ENCODE measurements at regions not wholly inside any gene's neighbourhood (a gene's known extent, or its start where the extent isn't known, plus 50 kb on each side); places are given as distances from the start of the nearest gene placed in this dataset.
A peak's percentile ranks its signal among the peaks of the same experiment; 100 is the strongest.
"Not testable (repeated sequence)": the region's sequence is repeated elsewhere in the genome, so short reads cannot be mapped to it uniquely, and the experiment has no call there.

GRCh38 chr20:11697055-11697454 is 220.6 kb upstream of the BTBD3 start:
- H3K4me1 ChIP-seq: peaks cover 29% of the 10 kb centered on the region
- no peak overlapping the region for H3K27ac ChIP-seq
- H3K36me3 ChIP-seq: no peaks in the 10 kb centered on the region
- no peak for TF ChIP-seq Cebpa-rat (IDR thresholded peaks at IDR 0.05)
- no peak overlapping the region for H3K4me2 ChIP-seq
- no peak overlapping the region for H3K9ac ChIP-seq
- H3K9me3 ChIP-seq: peaks cover 12% of the 10 kb centered on the region
- H3K27me3 ChIP-seq: no peaks in the 10 kb centered on the region
- no peaks in the 10 kb centered on the region for H4K20me1 ChIP-seq
- H3K4me3 ChIP-seq: no peak overlapping the region

- H3K27me3 ChIP-seq: no peaks in the 10 kb centered on the region
- no peak overlapping the region for H3K4me2 ChIP-seq
- no peaks in the 10 kb centered on the region for H3K36me3 ChIP-seq
- no peak for TF ChIP-seq Cebpa-rat (IDR thresholded peaks at IDR 0.05)
- H3K4me1 ChIP-seq: peaks cover 30% of the 10 kb centered on the region
- H4K20me1 ChIP-seq: no peaks in the 10 kb centered on the region
- H3K9me3 ChIP-seq: peaks cover 12% of the 10 kb centered on the region
- no peak overlapping the region for H3K27ac ChIP-seq
- no peak overlapping the region for H3K4me3 ChIP-seq
- no peak overlapping the region for H3K9ac ChIP-seq
Observed at GRCh38 chr20:11697646-11698045, 220.0 kb upstream of the BTBD3 start.

GRCh38 chr20:11698124-11698523 is 219.6 kb upstream of the BTBD3 start:
- Histone ChIP-seq H4K20me1 (no peaks in the 10 kb centered on the region), H3K27me3 (no peaks in the 10 kb centered on the region), H3K4me1 (peaks cover 30% of the 10 kb centered on the region), H3K9me3 (peaks cover 12% of the 10 kb centered on the region), H3K9ac (no peak overlapping the region), H3K27ac (no peak overlapping the region), H3K4me3 (no peak overlapping the region), H3K4me2 (no peak overlapping the region), H3K36me3 (no peaks in the 10 kb centered on the region)
- no peak for TF ChIP-seq Cebpa-rat (IDR thresholded peaks at IDR 0.05)

- no peaks in the 10 kb centered on the region for H4K20me1 ChIP-seq
- no peaks in the 10 kb centered on the region for H3K27me3 ChIP-seq
- H3K9ac ChIP-seq: no peak overlapping the region
- no peak for TF ChIP-seq Cebpa-rat (IDR thresholded peaks at IDR 0.05)
- 0 out of 2 replicates have a peak overlapping the region, but pooled peaks have one; percentile 1 for H3K27ac ChIP-seq
- H3K4me2 ChIP-seq: peak overlapping the region; percentile 37
- H3K9me3 ChIP-seq: peaks cover 19% of the 10 kb centered on the region
- peaks cover 40% of the 10 kb centered on the region for H3K4me1 ChIP-seq
- H3K36me3 ChIP-seq: no peaks in the 10 kb centered on the region
- no peak overlapping the region for H3K4me3 ChIP-seq
Observed at GRCh38 chr20:11700831-11701230, 216.9 kb upstream of the BTBD3 start.

GRCh38 chr20:11702721-11703518 is 214.8 kb upstream of the BTBD3 start:
- H3K4me3 ChIP-seq: no peak overlapping the region
- peaks cover 25% of the 10 kb centered on the region for H3K9me3 ChIP-seq
- peak overlapping the region; percentile 20; the same call in 1 of the 2 replicates for H3K27ac ChIP-seq
- peak overlapping the region; percentile 60 for H3K4me2 ChIP-seq
- H3K9ac ChIP-seq: no peak overlapping the region
- no peak for TF ChIP-seq Cebpa-rat (IDR thresholded peaks at IDR 0.05)
- H4K20me1 ChIP-seq: no peaks in the 10 kb centered on the region
- H3K27me3 ChIP-seq: no peaks in the 10 kb centered on the region
- peaks cover 51% of the 10 kb centered on the region for H3K4me1 ChIP-seq
- no peaks in the 10 kb centered on the region for H3K36me3 ChIP-seq

- Histone ChIP-seq H3K36me3 (no peaks in the 10 kb centered on the region), H3K9me3 (peaks cover 24% of the 10 kb centered on the region), H3K4me1 (peaks cover 60% of the 10 kb centered on the region), H3K4me3 (no peak overlapping the region), H3K27ac (no peak overlapping the region), H4K20me1 (no peaks in the 10 kb centered on the region), H3K4me2 (no peak overlapping the region), H3K9ac (no peak overlapping the region), H3K27me3 (no peaks in the 10 kb centered on the region)
- no peak for TF ChIP-seq Cebpa-rat (IDR thresholded peaks at IDR 0.05)
Observed at GRCh38 chr20:11705512-11705911, 212.2 kb upstream of the BTBD3 start.

- peaks cover 41% of the 10 kb centered on the region for H3K4me1 ChIP-seq
- H3K27me3 ChIP-seq, H3K9ac ChIP-seq, H3K36me3 ChIP-seq, H4K20me1 ChIP-seq, H3K4me3 ChIP-seq: not testable (repeated sequence)
- H3K27ac ChIP-seq: peak overlapping the region; percentile 22; the same call in 1 of the 2 replicates
- 0 out of 2 replicates have a peak, but pooled peaks have one; percentile 36 for TF ChIP-seq Cebpa-rat (IDR thresholded peaks at IDR 0.05)
- H3K4me2 ChIP-seq: peak overlapping the region; percentile 68
- peaks cover 24% of the 10 kb centered on the region for H3K9me3 ChIP-seq
Observed at GRCh38 chr20:11708223-11708622, 209.5 kb upstream of the BTBD3 start.

- H3K27me3 ChIP-seq: no peaks in the 10 kb centered on the region
- H3K4me2 ChIP-seq: no peak overlapping the region
- no peak for TF ChIP-seq Cebpa-rat (IDR thresholded peaks at IDR 0.05)
- no peak overlapping the region for H3K9ac ChIP-seq
- H3K4me3 ChIP-seq: no peak overlapping the region
- no peaks in the 10 kb centered on the region for H3K36me3 ChIP-seq
- H3K9me3 ChIP-seq: peaks cover 13% of the 10 kb centered on the region; the same call in 1 of the 2 replicates
- no peak overlapping the region for H3K27ac ChIP-seq
- peaks cover 52% of the 10 kb centered on the region for H3K4me1 ChIP-seq
- no peaks in the 10 kb centered on the region for H4K20me1 ChIP-seq
Observed at GRCh38 chr20:11711214-11711613, 206.5 kb upstream of the BTBD3 start.

GRCh38 chr20:11712639-11713160 is 205.0 kb upstream of the BTBD3 start:
- Histone ChIP-seq H3K4me2 (peak overlapping the region; percentile 15; the same call in 1 of the 2 replicates), H3K27ac (no peak overlapping the region), H3K9ac (no peak overlapping the region), H3K9me3 (peaks cover 5% of the 10 kb centered on the region; the same call in 1 of the 2 replicates), H3K36me3 (no peaks in the 10 kb centered on the region), H3K4me3 (no peak overlapping the region), H4K20me1 (no peaks in the 10 kb centered on the region), H3K27me3 (no peaks in the 10 kb centered on the region), H3K4me1 (peaks cover 46% of the 10 kb centered on the region)
- TF ChIP-seq Cebpa-rat (IDR thresholded peaks at IDR 0.05): no peak

GRCh38 chr20:11714886-11715285 is 202.8 kb upstream of the BTBD3 start:
- H3K4me3 ChIP-seq: no peak overlapping the region
- TF ChIP-seq Cebpa-rat (IDR thresholded peaks at IDR 0.05): no peak
- no peaks in the 10 kb centered on the region for H3K36me3 ChIP-seq

More at GRCh38 chr20:11714886-11715285, 202.8 kb upstream of the BTBD3 start:
- Histone ChIP-seq H3K27me3 (no peaks in the 10 kb centered on the region), H4K20me1 (no peaks in the 10 kb centered on the region), H3K9ac (no peak overlapping the region), H3K4me1 (peaks cover 32% of the 10 kb centered on the region), H3K4me2 (peak overlapping the region; percentile 48), H3K9me3 (no peaks in the 10 kb centered on the region), H3K27ac (no peak overlapping the region)
